RCC 7860 (cell line): ENCODE measurements at regions not wholly inside any gene's neighbourhood (a gene's known extent, or its start where the extent isn't known, plus 50 kb on each side); places are given as distances from the start of the nearest gene placed in this dataset.

Experiments used
- DNase-seq: peaks from one replicate; pipeline ENCODE4 v3.0.0-alpha.2; 2015; ENCODE audit warnings: low spot score
- FAIRE-seq: peaks from 2 replicates; lab custom pipeline; 2012; peaks lifted over from hg19 to GRCh38; lab: Jason Lieb, UNC

- no peak for DNase-seq
- no peak for FAIRE-seq
Measured at GRCh38 chr1:189496768-189497167, 980.9 kb downstream of the BRINP3 start.

- FAIRE-seq = no peak
- DNase-seq = no peak
Measured at GRCh38 chr1:189499736-189500135, 977.9 kb downstream of the BRINP3 start.

- DNase-seq (no peak), FAIRE-seq (no peak)
Measured at GRCh38 chr1:189500778-189501177, 976.9 kb downstream of the BRINP3 start.

GRCh38 chr1:189510827-189511226 is 966.8 kb downstream of the BRINP3 start:
- DNase-seq = no peak

DNA sequence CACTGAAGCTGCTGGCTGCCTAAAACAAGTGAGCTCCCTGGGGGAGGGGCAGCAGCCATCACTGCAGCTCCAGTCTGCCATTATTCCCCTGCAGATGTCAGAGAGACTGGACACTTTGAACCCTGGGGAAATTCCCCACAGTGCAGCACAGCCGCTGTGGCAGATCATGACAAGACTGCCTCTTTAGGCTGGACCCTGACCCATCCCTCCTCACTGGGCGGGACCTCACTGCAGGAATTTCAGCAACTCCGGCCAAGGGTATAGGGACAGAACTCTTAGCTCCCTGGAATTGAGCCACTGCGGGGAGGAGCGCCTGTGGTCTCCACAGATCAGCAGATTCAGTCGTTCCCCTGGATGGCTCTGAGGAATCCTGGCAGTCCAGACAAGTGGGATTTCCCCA is 964.6 kb downstream of the BRINP3 start:
- FAIRE-seq = no peak
- DNase-seq = no peak

More at GRCh38 chr1:189510827-189511226, 966.8 kb downstream of the BRINP3 start:
- no peak for FAIRE-seq

DNA sequence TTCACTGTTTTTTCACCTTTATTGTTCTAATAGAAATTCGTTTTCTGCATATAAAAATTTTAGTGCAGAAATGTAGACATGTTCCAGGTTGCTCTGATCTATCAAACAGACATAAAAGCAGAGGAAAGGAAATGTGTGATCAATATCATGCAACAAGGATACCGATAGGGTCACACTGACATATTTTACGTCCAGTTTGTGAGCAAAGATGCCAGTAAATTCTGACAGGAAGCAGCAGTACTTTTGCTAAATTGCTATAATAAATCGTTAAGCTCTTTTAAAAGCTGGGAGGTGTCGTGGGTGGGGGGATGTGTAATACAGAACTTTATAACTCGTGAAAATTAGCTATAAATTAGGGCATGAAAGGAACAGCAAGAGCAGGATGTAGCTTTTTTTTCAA is 955.2 kb downstream of the BRINP3 start:
- no peak for FAIRE-seq
- DNase-seq = no peak

DNA sequence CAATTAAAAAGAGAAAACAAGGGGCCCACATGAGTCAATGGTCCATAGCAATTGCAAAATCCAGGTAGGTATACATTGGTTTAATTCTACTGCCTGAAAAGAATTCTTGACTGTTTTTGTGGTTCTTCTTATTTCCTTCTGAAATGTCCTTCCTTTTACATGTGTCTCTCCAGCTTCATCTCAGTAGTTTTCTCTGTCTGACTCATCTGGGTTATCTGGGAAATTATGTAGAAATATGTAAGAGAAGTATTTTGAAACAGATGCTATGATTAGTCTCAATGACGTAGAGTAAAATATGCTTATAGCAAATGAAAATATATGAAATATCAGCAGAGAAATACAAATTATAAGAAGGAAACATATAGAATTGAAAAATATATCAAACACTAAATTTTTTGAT is 953.2 kb downstream of the BRINP3 start:
- no peak for DNase-seq
- no peak for FAIRE-seq

GRCh38 chr1:189530162-189530561 is 947.5 kb downstream of the BRINP3 start:
- no peak for FAIRE-seq
- DNase-seq = no peak

GRCh38 chr1:189538271-189538670 is 939.4 kb downstream of the BRINP3 start:
- FAIRE-seq (no peak), DNase-seq (no peak)

DNA sequence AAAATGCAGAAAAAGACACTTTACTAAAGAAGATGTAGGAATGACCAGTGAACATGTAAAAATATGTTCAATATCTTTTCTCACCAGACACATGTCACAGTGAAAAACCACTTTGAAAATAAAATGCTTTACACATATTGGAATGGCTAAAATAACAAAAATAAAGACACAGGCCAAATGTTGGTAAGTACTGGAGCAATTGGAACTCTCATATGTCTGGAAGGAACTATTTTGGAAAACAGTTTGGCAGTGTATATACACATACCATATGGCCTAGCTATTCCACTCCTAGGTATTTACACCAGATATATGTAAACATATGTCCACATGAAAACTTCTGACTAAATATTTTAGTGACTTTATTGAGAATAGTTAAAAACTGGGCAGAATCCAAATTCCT is 927.2 kb downstream of the BRINP3 start:
- DNase-seq (no peak), FAIRE-seq (no peak)

GRCh38 chr1:189563784-189564183 is 913.9 kb downstream of the BRINP3 start:
- no peak for FAIRE-seq
- no peak for DNase-seq

DNA sequence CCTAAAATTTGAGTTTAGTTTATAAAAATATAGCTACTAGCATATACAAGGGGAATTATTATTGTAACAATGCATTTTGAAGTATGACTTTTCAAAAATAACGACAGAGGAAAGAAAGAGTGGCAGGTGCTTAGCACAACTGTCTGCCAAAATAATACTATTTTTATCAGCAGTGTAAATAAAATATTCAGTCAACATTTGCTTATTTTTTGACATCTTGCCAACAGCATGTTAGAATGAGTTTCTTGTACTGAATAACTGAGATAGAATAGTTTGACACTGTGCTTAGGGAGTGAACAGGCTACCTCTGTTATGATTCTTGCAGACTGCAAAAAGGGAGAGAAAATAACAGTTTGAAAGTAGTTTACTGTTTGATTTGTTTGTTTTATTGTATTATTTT is 909.8 kb downstream of the BRINP3 start:
- FAIRE-seq = no peak
- no peak for DNase-seq

DNA sequence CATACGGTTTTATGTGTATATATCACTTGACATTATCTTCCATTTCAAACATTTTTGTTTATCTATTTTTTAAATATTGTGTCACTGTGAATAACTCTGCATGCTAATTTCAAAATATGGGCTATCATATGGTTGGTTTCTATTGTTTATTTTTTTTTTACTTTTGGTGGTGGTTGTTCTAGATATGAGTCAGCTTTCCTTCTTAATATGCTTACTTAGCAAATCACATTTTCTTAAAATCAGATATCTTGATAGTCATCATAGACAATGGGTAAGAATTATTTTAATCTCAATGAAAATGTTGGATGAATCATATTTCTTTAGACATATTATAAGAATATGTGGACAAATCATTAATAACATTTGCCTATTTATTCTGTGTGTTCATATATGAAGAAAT is 881.5 kb downstream of the BRINP3 start:
- FAIRE-seq = no peak
- DNase-seq = no peak

- FAIRE-seq = no peak
- no peak for DNase-seq
Measured at GRCh38 chr1:189597083-189597482, 880.6 kb downstream of the BRINP3 start.

DNA sequence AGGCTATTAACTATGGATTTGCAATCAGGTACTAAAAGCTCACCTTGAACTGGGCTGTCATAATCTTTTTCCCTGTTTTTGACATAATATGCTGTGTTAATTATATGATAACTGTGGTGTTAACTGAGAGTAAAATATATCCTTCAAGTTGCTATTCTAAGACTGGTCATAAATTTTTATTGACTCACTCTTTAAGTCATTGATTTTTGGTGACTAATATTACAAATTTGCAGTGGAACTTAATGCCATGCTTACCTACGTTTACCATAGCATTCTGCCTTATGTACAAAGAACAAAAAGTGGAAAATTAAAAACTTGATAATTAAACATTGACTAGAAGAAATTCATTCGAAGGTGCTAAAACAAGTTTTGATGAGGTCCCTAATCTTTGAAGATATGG is 872.4 kb downstream of the BRINP3 start:
- no peak for DNase-seq
- FAIRE-seq = peak; percentile 35

DNA sequence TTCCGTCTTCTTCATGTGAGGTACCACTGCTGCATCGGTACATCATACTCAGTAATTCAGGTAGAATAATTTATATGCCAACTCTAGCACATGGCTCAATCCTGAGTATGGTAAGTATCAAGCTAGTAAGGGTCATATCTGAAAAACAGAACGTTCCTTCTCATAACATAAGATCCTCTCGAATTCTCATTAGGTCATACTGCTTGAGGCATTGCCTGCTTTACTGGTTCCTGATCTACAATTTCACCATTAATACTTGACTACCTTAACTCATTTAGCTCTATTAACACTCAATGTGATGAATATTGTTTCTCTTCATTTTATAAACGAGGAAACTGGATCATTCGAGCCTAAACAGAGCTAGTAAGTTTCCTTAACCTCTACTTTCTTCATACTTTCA is 871.6 kb downstream of the BRINP3 start:
- DNase-seq = no peak
- FAIRE-seq = no peak

GRCh38 chr1:189606795-189607476 is 870.7 kb downstream of the BRINP3 start:
- DNase-seq (peak; percentile 92), FAIRE-seq (peak; percentile 98)

DNA sequence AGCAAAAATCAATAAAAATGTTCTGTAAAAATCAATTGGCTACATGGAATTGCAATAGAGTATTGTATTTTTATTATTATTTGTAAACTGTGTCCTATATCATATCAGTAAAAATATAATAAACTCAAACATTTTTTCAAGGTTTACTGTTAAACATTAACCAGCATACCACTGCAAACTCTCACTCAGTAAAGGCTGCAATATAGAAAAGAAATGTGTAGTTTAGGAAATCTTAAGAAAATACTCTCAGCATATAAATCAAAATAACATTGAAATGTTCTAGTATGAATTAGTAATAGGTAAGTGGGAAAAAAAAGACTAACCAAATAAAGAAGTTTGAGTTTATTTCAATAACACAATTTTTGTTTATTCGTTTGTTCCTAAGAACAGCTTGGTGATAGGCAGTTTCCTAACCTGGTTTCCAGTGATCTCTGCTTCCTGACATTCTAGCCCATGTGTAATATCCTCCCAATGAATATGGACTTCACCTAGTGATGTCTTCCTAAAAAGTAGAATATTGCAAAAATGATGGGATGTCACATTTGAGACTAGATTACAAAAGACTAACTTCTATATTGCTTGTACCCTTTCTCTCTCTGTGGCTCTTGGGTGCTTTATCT is 870.1 kb downstream of the BRINP3 start:
- DNase-seq (peak; percentile 60), FAIRE-seq (no peak)

- peak; percentile 21 for DNase-seq
- peak; percentile 65 for FAIRE-seq
Measured at GRCh38 chr1:189609167-189609566, 868.5 kb downstream of the BRINP3 start.

GRCh38 chr1:189616893-189617292 is 860.8 kb downstream of the BRINP3 start:
- DNase-seq (peak; percentile 89), FAIRE-seq (peak; percentile 88)

DNA sequence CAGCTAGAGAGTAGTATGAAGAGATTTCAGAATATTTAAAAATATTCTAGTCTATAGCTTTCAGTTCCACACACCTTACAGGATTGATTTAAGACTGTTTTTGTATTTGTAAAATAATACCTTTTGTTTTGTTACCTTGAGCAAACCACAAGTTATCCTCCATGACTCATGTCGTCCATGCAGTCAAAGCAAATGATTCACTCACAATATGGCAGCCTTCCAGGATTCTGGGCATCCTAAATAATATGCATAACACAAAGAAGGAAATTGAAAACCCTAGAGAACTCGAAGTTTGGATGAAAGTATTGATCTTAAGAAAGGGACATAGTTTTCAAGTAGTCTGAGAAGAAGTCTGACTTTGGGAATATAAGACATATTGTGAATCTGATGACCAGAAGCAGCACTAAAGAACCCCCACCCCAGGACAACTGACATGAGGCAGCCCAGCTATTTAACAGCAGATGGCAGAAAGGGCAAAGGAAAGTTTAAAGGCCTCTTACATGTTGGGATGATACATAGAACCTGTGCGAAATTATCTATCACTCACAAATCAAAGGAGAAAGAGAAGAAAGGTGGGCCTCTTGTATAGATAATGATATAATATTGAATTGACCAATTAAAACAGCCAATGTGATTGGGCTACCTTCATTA is 857.9 kb downstream of the BRINP3 start:
- DNase-seq (peak; percentile 77), FAIRE-seq (peak; percentile 94)

DNA sequence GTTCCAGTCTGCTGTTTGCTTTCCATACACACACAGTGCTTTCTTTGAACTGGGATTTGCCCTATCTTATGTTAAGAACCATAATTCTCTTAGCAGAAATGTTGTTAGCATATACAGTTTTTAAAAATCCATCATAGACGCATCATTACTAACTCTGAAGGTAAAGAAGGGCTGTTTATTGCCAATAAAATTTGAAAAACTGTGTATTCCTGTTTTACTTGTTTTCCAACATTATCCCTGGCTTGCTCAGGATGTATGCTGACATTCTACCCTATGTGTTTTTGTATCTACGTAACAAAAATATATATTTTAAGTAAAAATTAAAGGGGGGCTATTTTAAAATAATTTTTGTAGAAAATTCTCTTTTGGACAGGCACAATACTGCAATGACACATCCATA is 857.2 kb downstream of the BRINP3 start:
- no peak for FAIRE-seq
- DNase-seq = no peak
